ENCODE measurements at regions not wholly inside any gene's neighbourhood (a gene's known extent, or its start where the extent isn't known, plus 50 kb on each side); places are given as distances from the start of the nearest gene placed in this dataset.

GRCh38 chr3:194806991-194807630 lies 121.4 kb downstream of the FAM43A start:
- DNase-seq, result no peak

GRCh38 chr3:194808640-194809097 lies 123.0 kb downstream of the FAM43A start:
- DNase-seq, result no peak

GRCh38 chr3:194809382-194809781 lies 123.7 kb downstream of the FAM43A start:
- no peak for DNase-seq

- no peak for DNase-seq
Measured at GRCh38 chr3:194810076-194810475, 124.4 kb downstream of the FAM43A start.

- no peak for DNase-seq
Measured at GRCh38 chr3:194811118-194811517, 125.4 kb downstream of the FAM43A start.

GRCh38 chr3:194812176-194812575 lies 126.5 kb downstream of the FAM43A start:
- DNase-seq, result no peak

- DNase-seq, result peak; percentile 15 to 46
Measured at GRCh38 chr3:194814878-194815357, 129.2 kb downstream of the FAM43A start.

GRCh38 chr3:194816748-194817591 lies 131.3 kb downstream of the FAM43A start:
- no peak for DNase-seq

GRCh38 chr3:194817592-194817930 lies 131.9 kb downstream of the FAM43A start:
- no peak for DNase-seq

- no peak for DNase-seq
Measured at GRCh38 chr3:194817936-194818335, 132.3 kb downstream of the FAM43A start.

- DNase-seq, result no peak
Measured at GRCh38 chr3:194824100-194824499, 138.4 kb downstream of the FAM43A start.

- no peak for DNase-seq
Measured at GRCh38 chr3:194824701-194825111, 139.0 kb downstream of the FAM43A start.

GRCh38 chr3:194826594-194826993 lies 140.9 kb downstream of the FAM43A start:
- no peak for DNase-seq

- DNase-seq, result no peak
Measured at GRCh38 chr3:194827486-194827885, 141.8 kb downstream of the FAM43A start.

- DNase-seq, result no peak
Measured at GRCh38 chr3:194828116-194828515, 142.4 kb downstream of the FAM43A start.

- DNase-seq, result no peak
Measured at GRCh38 chr3:194828926-194829325, 143.2 kb downstream of the FAM43A start.

- no peak for DNase-seq
Measured at GRCh38 chr3:194830401-194830800, 144.7 kb downstream of the FAM43A start.

GRCh38 chr3:194830978-194831377 lies 145.3 kb downstream of the FAM43A start:
- DNase-seq, result no peak

GRCh38 chr3:194832346-194833104 lies 146.8 kb downstream of the FAM43A start:
- DNase-seq, result no peak

GRCh38 chr3:194833114-194833910 lies 147.6 kb downstream of the FAM43A start:
- DNase-seq, result no peak

- peak in 1 of 2 donors; percentile 62 for DNase-seq
Measured at GRCh38 chr3:194836661-194837060, 151.0 kb downstream of the FAM43A start.

GRCh38 chr3:194837457-194838127 lies 151.9 kb downstream of the FAM43A start:
- no peak for DNase-seq

Measured in hippocampal formation (tissue), 2 donors.